ENCODE measurements at regions not wholly inside any gene's neighbourhood (a gene's known extent, or its start where the extent isn't known, plus 50 kb on each side); places are given as distances from the start of the nearest gene placed in this dataset.

GRCh38 chr14:56419750-56420149 is 159.8 kb upstream of the TMEM260 start:
- TF ChIP-seq POLR2A (IDR thresholded peaks at IDR 0.05; ENCODE audit: low read depth, low read length) (no peak), CTCF (conservative IDR thresholded peaks at IDR 0.05; ENCODE audit: low read depth, low read length) (no peak), SMC3 (IDR thresholded peaks at IDR 0.05; ENCODE audit: low read depth, low read length) (no peak), RAD21 (IDR thresholded peaks at IDR 0.05; ENCODE audit: low read length) (no peak), MAZ (IDR thresholded peaks at IDR 0.05; ENCODE audit: borderline replicate concordance, low read depth, low read length) (no peak), CEBPB (IDR thresholded peaks at IDR 0.05; ENCODE audit: low read depth, low read length) (no peak), MXI1 (IDR thresholded peaks at IDR 0.05; ENCODE audit: borderline replicate concordance, low read depth, low read length) (no peak), RCOR1 (IDR thresholded peaks at IDR 0.05; ENCODE audit: insufficient replicate concordance, low read length) (no peak), USF2 (IDR thresholded peaks at IDR 0.05; ENCODE audit: low read depth, low read length) (no peak)
